Colonic mucosa (tissue), 4 donors: ENCODE measurements at regions not wholly inside any gene's neighbourhood (a gene's known extent, or its start where the extent isn't known, plus 50 kb on each side); places are given as distances from the start of the nearest gene placed in this dataset.
"Not testable (repeated sequence)": the region's sequence is repeated elsewhere in the genome, so short reads cannot be mapped to it uniquely, and the experiment has no call there.

ENCODE experiments used
- DNase-seq: peaks from one replicate; pipeline ENCODE4 v3.0.0-alpha.2; 2020
- H3K27ac ChIP-seq: fragments of 200-600 bp; one replicate; pipeline ENCODE4 v1.8.0; 2021
- H3K27me3 ChIP-seq: fragments of 200-600 bp; one replicate; pipeline ENCODE4 v1.8.0; 2021
- H3K36me3 ChIP-seq: fragments of 200-600 bp; one replicate; pipeline ENCODE4 v1.8.0; 2021
- H3K4me1 ChIP-seq: fragments of 200-600 bp; one replicate; pipeline ENCODE4 v1.8.0; 2021; ENCODE audit warnings: mild to moderate bottlenecking
- H3K4me3 ChIP-seq: fragments of 200-600 bp; one replicate; pipeline ENCODE4 v1.8.0; 2021
- H3K9ac ChIP-seq, 2 donors: one replicate each; pipeline ENCODE4 v1.7.0; 2013; ENCODE audit warnings: control low read depth in 2 of 2, low read depth in 2 of 2, low read length in 2 of 2
- H3K9me3 ChIP-seq: fragments of 200-600 bp; one replicate; pipeline ENCODE4 v1.8.0; 2021
- intact Hi-C: fragments of 100-400 bp; cut with DNase I; formaldehyde crosslinking; loops from one replicate; pipeline ENCODE4 v1.14.1; 2022
- TF ChIP-seq, protein P1 (sequence below): fragments of 200-600 bp; IDR thresholded peaks from one replicate; pipeline ENCODE4 v1.8.0; 2022; ENCODE audit warnings: antibody characterized with exemption, mild to moderate bottlenecking
- donor health status: healthy.
- donor health status: DM: no; HTN: no; CAD: no.
- donor health status: DM: no; HTN: no; CAD: no.

DNA sequence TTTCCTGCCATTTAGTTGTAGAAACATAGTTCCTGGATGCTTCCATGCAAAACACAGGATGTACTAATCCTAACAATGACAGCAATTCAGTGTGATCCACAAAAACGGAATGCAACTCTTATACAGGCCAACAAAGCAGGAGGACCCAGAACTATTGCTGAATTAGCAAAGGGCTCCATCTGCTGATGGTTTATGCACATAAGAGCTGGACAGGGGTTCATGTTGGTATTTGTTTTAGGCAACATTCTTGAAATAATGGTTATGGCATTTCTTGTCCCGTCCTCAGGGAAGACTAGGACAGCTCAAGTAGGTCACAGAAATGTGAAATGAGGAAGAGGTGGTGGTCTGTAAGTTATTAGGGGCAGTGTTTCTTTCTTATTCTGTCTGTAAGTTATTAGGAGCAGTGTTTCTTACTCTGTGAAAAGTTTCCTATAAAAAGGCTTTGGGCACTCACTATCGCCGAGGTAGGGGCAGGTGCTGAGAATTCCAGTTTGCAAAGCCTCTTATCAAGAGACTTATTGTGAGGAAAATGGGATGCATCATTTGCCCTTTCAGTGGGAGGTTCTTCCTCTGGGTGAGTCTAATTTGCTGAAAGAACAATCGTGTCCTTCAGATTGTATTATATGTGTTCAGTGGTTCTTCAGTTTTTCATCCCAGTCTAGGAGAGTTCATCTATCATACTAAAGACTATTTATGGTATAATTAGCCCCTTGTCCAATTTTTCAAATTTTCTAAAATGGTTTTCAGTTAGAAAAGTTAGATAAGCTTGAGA, 171.1 kb downstream of the MCHR2 start:
- Histone ChIP-seq H3K9ac (no peak overlapping the region), H3K4me1 (no peaks in the 10 kb centered on the region), H3K4me3 (no peak overlapping the region), H3K36me3 (no peaks in the 10 kb centered on the region), H3K9me3 (no peaks in the 10 kb centered on the region), H3K27ac (no peak overlapping the region), H3K27me3 (no peaks in the 10 kb centered on the region)
- peak; percentile 55 for DNase-seq
- intact Hi-C loops, result no loop called here
- TF ChIP-seq, protein P1, sequence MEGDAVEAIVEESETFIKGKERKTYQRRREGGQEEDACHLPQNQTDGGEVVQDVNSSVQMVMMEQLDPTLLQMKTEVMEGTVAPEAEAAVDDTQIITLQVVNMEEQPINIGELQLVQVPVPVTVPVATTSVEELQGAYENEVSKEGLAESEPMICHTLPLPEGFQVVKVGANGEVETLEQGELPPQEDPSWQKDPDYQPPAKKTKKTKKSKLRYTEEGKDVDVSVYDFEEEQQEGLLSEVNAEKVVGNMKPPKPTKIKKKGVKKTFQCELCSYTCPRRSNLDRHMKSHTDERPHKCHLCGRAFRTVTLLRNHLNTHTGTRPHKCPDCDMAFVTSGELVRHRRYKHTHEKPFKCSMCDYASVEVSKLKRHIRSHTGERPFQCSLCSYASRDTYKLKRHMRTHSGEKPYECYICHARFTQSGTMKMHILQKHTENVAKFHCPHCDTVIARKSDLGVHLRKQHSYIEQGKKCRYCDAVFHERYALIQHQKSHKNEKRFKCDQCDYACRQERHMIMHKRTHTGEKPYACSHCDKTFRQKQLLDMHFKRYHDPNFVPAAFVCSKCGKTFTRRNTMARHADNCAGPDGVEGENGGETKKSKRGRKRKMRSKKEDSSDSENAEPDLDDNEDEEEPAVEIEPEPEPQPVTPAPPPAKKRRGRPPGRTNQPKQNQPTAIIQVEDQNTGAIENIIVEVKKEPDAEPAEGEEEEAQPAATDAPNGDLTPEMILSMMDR, result peak; percentile 41

DNA sequence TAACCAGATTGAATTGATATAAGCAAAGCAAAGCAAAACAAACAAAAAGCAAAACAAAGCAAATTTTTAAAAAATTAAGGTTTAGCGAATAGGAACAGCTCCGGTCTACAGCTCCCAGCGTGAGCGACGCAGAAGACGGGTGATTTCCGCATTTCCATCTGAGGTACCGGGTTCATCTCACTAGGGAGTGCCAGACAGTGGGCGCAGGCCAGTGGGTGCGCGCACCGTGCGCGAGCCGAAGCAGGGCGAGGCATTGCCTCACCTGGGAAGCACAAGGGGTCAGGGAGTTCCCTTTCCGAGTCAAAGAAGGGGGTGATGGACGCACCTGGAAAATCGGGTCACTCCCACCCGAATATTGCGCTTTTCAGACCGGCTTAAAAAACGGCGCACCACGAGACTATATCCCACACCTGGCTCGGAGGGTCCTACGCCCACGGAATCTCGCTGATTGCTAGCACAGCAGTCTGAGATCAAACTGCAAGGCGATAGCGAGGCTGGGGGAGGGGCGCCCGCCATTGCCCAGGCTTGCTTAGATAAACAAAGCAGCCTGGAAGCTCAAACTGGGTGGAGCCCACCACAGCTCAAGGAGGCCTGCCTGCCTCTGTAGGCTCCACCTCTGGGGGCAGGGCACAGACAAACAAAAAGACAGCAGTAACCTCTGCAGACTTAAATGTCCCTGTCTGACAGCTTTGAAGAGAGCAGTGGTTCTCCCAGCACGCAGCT, 170.3 kb downstream of the MCHR2 start:
- H3K4me3 ChIP-seq, H3K9ac ChIP-seq, H3K9me3 ChIP-seq, H3K27me3 ChIP-seq, H3K4me1 ChIP-seq, H3K27ac ChIP-seq, H3K36me3 ChIP-seq, intact Hi-C loops: not testable (repeated sequence)
- DNase-seq, result peak; percentile 42

DNA sequence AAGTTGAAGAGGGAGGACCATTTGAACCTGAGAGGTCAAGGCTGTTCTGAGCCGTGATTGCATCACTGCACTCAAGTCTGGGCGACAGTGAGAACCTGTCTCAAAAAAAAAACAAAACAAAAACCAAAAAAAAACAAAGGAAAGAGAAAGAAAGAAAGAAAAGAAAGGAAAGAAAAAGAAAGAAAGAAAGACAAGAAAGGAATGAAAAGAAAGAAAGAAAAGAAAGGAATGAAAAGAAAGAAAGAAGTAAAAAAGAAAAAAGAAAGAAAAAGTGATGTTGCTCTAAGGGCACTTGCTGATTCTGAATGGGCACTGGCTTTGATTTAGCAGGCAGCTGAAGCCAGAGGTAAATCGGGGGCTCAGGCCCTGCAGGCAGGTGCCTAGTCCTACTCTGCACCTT, 161.0 kb downstream of the MCHR2 start:
- H3K27ac ChIP-seq, result no peak overlapping the region
- no peak overlapping the region for H3K9ac ChIP-seq
- TF ChIP-seq, protein P1, result no peak
- no peak overlapping the region for H3K4me3 ChIP-seq
- H3K36me3 ChIP-seq, result no peaks in the 10 kb centered on the region
- no peaks in the 10 kb centered on the region for H3K9me3 ChIP-seq
- no peaks in the 10 kb centered on the region for H3K4me1 ChIP-seq
- DNase-seq, result no peak
- intact Hi-C loops, result no loop called here
- no peaks in the 10 kb centered on the region for H3K27me3 ChIP-seq

GRCh38 chr6:99836471-99836870, 157.6 kb downstream of the MCHR2 start:
- Histone ChIP-seq H3K27me3 (no peaks in the 10 kb centered on the region), H3K4me1 (no peaks in the 10 kb centered on the region), H3K9me3 (no peaks in the 10 kb centered on the region), H3K36me3 (no peaks in the 10 kb centered on the region), H3K27ac (no peak overlapping the region), H3K4me3 (no peak overlapping the region), H3K9ac (no peak overlapping the region)
- intact Hi-C loops, result no loop called here
- no peak for DNase-seq
- TF ChIP-seq, protein P1, result no peak

GRCh38 chr6:99838607-99839006, 155.4 kb downstream of the MCHR2 start:
- Histone ChIP-seq H3K36me3 (no peaks in the 10 kb centered on the region), H3K4me3 (no peak overlapping the region), H3K9me3 (no peaks in the 10 kb centered on the region), H3K9ac (no peak overlapping the region), H3K27me3 (no peaks in the 10 kb centered on the region), H3K27ac (no peak overlapping the region), H3K4me1 (no peaks in the 10 kb centered on the region)
- TF ChIP-seq, protein P1, result no peak
- intact Hi-C loops, result no loop called here
- DNase-seq, result no peak

DNA sequence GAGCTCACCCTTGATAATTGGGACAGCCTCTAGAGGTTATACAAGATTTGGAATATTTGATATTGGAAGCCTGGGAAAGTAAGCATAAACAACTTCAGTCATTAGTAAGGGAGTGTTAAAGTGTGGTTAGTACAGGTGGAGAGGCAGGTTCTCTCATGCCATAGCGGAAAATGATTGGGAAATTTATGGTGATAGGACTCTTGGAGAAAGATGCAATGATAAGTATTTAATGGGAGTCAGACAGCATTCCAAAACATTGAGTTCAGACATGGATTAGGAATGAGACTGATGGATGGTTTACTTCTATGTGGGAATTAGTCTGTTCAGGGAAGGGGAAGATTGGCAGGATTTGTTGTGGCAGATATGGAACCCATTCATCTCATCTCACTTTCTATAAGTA, 152.7 kb downstream of the MCHR2 start:
- no peak for DNase-seq
- Histone ChIP-seq H3K27ac (no peak overlapping the region), H3K9ac (no peak overlapping the region), H3K4me1 (no peaks in the 10 kb centered on the region), H3K36me3 (no peaks in the 10 kb centered on the region), H3K4me3 (no peak overlapping the region), H3K27me3 (no peaks in the 10 kb centered on the region), H3K9me3 (no peaks in the 10 kb centered on the region)
- TF ChIP-seq, protein P1, result no peak
- intact Hi-C loops, result no loop called here
